ENCODE measurements at regions not wholly inside any gene's neighbourhood (a gene's known extent, or its start where the extent isn't known, plus 50 kb on each side); places are given as distances from the start of the nearest gene placed in this dataset.

DNA sequence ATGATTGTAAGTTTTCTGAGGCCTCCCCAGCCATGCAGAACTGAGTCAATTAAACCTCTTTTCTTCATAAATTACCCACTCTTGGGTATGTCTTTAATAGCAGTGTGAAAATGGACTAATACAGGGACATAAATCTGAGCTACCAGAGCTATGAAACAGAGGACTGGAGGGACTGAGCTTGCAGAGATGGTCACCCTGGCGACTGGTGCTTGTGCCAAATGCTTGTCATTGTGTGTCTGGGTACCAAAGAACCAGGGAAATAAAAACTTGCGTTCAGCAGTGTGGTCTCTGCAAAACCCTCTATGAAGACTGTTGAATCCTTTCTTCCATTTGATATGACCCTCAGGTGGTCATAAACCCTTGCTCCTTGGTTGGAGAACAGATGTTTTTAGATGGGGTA, 105.1 kb upstream of the PRL start:
- no peak for DNase-seq

DNA sequence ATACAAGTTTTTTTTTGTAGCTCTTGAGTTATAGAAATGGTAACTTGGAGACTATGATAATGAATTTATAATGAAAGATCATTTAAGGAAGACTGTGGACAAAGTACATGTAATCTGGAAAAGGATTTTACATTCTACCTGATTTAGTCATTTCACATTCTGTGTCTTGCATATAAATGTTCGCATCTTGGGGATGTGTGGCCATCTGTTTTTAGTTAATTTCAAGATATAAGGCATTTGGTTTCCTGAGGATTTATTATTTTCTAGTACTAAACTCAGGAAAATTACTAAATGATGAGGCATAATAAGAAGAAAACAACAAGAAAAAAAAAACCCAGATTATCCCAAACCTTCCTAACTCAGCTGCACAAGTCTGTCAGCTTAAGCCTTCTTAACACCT, 112.7 kb upstream of the PRL start:
- no peak for DNase-seq

DNA sequence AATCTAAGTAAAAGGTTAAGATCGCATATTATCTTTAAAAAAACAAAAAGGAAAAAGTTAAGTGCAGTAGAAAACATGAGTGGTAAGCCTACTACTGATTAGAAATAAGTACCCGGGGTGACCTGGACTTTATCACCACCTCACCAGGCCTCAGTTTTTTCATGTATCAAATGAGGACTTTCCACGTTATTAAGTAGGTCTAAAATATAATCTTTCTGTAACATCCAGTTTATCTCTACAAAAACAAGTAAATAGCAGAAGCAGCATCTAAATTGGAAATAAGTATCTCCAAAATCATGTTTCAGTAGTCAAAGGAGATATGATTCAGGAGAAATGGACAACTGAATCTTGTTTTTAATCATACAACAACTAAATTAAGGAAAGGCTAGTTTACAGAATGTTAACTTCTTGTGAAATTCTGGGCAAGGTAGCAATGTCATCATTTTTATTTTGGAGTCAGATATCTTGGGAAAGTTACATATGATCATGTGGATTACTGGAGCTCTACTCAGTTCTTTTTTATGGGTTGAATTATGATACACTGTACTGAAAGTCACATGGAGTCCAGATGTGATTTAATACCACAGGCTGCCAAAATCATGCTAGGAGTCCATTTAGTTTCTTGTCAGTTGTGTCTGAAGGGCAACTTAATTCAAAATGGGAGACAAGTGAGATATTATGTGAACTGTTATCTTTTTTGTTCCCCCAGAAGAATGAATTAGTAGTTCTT, 114.7 kb upstream of the PRL start:
- no peak for DNase-seq

DNA sequence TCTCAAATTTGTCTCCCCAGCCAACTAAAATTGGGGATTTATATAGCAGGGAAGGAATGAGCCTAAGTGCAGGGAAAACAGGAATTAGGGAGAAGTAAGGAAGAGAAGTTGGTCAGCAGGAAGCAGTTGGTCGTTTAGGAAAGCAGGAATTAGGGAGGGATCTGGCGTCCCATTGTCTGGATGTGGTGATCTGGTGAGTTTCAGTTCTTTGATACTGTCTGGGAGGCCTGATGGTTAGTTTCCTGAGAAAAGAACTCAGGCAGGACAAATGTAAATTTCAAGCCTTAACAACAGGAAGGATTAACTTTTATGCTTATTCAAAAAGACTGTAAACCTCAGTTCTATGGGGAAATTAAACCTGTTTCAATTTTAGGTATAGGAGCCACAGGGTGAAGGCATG, 116.2 kb upstream of the PRL start:
- DNase-seq, result no peak

DNA sequence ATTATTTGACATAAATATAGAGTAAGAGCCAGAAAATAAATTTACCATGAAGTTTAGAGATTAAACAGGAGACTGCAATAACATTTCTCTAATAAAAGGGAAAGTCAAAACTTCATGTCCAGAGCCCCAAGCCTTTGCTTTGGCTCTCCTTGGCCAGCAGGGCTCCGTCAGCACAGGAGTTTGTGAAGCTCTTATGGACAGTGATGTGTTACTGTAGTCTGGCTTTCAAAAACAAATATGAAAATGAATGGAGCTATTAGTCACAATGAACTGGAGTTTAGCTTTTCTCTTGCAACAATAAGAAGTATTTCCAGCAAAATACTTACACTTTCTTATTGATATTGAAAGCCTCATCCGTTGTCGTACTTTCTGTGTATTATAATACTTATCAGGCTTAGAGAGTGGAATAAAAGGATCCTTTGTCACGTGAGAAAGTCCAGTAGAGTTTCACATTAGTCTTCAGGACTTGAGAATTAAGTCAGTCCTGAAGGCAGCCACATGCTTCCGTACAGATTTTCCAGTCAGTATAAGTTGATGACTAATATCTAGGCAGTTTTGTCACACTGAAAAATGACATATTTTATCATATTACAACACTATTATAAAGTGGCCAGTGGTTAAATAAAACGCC, 117.0 kb upstream of the PRL start:
- DNase-seq, result no peak

DNA sequence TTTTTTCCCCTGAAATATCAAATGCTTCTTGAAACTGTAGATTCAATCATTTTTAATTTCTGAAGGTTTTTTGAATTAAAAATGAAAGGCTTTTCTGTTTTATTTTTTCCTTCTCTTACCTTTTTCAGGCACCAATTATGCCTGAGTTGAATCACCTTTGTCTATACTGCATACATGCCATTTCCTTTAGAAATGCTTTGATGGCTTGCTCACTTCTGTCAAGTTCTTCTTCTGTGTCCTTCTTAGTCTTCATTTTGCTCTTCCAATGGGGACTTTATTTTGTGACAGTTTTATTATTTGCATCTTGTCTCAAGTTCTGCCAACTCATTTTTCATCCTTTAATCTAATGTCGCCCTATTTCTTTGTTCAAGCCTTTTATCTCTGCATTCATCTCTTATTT, 121.9 kb upstream of the PRL start:
- DNase-seq, result no peak

DNA sequence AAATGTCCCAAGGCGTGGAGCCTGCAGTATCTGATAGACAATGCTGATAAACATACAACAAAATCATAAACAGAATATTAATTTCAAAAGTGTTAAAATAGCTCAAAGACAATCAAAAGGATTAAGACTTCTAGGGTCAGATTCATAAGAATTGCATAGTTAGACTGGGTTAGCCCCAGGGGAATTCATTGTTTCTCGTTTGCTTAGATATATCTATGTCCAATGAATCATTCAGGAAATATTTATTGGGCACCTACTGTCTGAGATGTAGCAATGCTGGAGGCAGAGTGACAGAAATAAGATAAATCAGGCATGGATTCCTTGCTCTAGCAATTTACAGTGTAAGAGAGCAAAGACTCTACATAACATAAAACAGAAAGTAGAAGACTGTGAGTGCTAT, 124.4 kb upstream of the PRL start:
- no peak for DNase-seq

DNA sequence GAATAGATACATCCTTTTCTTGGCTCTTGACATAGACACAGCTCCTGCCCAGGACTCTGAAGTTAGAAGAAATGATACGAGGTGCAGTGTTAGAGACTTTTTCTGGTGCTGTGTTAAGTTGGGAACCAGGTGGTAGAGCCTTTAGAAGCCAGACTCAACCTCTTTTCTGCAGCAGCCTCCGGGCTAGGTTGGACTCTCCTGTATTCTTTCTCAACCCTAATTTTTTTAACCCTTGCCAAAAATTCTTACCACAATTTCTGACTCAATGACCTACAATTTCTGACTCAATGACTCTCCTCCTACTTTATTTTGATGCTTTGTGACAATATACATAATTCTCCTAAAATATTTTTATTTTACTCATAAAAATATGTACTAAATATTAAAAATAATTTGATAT, 127.4 kb upstream of the PRL start:
- no peak for DNase-seq

GRCh38 chr6:22432060-22432459, 135.2 kb upstream of the PRL start:
- DNase-seq, result no peak

- DNase-seq, result no peak
These were observed 135.6 kb upstream of the HDGFL1 start for GRCh38 chr6:22433745-22434144.

DNA sequence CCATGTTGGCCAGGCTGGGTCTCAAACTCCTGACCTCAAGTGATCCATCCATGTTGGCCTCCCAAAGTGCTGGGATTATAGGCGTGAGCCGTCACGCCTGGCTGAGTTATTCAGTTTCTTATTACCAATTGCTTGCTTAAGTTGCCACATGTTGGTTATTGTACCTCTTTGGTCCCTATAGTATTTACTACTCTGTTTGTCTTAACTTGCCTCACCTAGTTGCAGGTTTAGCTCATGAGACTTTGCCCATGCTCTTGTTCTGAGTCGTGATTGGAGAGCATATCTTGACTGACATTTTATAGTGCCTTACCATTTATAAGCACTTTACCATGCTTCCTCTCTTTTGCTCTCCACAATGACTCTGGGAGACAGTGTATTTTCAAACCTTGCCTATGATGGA, 134.2 kb upstream of the HDGFL1 start:
- DNase-seq, result no peak

GRCh38 chr6:22436134-22436533, 133.2 kb upstream of the HDGFL1 start:
- no peak for DNase-seq

DNA sequence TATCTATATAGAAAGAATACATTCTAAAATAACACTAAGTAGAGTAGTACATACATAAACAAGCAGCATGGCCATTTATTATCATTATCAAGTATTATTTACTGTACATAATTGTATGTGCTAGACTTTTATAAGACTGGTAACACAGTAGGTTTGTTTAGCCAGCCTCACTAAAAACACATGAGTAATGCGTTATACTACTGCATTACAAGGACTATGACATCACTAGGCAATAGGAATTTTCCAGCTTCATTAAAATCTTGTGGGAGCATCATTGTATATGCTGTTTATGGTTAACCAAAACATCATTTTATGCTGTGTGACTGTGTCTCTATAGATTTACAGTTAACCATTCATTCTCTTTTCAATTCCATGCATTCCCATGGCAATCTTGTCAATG, 131.7 kb upstream of the HDGFL1 start:
- no peak for DNase-seq

DNA sequence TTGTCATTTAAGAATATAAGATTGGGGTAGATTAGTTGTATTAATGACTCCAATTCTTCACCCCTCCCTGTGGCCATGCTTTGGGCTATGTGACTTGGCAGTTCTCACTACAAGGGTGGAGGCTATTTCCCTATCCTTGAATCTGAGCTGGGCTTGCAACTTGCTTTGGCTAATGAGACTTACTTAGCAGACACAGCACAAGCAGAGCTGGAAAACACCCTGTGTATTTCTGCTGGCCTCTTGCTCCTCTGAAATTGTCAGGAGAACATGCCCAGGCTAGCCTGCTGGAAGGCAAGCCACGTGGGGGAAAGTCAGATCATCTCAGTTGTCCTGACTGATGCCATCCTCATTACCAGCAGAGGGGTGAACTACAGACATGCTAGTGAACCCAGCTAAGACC, 126.5 kb upstream of the HDGFL1 start:
- DNase-seq, result no peak

DNA sequence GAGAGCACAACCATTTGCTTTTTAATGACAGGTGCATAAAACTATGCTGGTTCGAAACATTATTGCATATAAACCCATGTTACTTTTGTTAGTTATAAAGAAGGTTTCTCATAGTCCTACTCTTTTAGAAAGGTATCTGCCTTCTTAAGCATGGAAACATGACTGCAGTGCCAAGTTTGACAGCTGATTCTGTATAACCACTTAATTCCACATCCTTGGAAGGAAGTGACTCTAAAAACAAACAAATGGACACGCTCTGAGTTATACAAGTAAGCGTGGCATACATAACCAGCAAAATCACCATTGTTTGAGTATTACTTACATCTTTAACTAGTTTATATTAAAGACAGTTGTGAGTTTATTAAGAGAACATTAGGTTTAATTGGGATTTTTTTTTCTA, 125.0 kb upstream of the HDGFL1 start:
- no peak for DNase-seq

DNA sequence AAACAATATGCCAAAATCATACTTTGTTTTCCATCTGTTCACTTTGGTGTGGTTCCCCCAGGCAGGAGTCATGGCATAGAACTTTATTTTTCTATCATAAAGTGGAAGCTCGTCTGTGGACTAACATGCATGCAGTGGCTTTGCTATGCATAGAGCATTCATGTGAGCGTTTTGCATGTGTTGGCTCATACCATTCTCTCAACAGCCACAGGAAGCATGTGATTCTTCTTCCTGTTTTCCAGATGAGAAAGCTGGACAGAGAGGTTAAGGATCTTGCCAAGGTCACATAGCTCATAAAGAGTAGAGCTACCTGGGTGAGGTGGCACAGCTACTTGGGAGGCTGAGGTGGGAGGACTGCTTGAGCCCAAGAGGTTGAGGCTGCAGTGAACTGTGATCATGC, 123.4 kb upstream of the HDGFL1 start:
- no peak for DNase-seq

DNA sequence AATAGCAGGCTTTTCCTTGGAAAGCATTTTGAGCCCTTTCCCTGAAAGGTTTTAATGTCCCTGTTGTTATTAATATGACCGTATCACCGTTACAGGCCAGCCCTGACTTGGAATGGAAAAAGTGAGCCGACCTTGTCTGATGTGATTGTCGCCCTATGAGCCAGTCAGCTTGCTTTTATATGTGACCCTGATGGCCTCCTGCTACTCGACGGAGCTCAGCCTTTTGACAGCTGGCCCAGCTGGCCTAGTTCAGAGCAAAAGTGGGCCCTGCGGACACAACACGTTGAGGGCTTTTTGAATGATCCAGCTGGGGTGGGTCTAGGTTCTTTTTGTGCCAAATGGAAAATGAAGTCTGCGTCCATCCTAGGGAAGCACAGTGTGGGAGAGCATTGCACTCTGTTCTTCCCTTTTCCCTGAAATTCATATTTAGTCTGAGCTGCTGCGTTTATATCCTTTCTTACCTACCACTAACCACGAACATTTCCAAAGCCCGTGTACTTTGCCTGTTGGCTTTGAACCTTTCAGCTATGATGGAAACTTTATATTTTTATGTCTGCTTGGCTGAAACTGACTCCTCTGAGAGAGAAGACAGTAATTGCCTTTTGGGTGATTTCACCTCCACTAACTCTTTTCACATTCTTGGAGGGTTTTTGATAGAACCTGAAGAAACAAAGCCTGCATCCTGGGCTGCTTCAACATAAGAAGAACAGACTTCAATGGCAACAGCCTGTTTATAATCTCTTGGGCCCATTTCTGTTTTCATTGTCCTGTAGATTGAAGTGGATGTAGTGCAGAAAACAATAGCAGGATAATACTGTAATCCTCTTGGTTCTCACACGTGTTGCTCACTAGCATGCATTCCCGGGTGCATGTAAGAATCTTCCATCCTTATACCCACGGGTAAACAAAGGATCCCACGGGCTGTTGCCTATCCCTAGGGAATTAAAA, 121.8 kb upstream of the HDGFL1 start:
- peak; percentile 36 for DNase-seq

DNA sequence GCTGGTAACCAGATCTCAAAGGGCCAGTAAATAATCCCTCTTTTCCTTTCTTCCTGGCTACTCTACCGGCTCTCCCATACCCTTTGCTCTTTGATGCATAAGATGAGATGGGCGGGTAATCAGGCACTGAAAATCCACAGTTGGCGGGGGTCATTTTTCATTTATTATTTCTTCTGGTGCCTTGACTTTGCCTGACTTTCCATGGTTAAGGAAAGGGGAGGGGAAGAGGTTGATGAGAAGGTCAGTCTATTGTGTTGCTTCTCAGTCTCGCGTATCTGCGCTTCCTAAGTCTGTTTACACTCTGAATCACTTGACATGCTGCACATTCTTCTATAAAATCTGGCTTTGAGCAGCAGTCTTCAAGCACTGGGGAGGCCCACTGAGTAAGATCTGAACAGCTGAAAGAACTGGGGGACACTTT, 121.1 kb upstream of the HDGFL1 start:
- no peak for DNase-seq

GRCh38 chr6:22451962-22452361, 117.4 kb upstream of the HDGFL1 start:
- no peak for DNase-seq

DNA sequence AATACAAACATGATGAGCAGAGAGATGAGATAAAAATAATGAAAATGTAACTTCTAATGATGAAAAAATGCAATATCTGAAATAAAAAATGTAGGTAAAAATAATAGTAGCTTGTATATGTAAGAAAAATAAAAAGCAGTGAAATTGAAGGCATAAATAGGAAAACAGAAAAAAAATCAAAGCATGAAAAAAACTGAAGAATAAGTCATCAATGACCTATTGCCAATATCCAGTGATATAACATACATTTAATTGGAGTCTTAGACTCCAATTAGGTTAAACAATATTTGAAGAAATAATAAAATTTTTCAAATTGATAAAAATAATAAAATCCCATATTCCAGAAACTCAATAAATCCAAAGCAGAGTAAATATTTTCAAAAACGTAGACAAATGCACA, 114.0 kb upstream of the HDGFL1 start:
- no peak for DNase-seq

DNA sequence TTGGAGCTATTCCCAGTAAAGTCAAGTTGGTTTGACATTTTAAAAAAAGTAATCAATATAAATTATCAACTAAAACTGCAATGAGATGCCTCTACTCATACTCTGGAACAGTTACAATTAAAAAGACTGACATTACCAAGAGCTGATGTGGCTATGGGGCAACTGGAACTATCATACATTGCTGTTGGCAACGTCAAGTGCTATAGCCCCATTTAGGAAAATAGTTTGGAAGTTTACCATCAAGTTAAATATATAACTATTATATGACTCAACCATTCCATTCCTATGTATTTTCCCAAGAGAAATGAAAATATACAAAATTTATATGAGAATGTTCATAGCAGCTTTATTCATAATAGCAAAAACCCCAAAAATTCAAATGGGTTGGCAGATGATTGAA, 111.4 kb upstream of the HDGFL1 start:
- DNase-seq, result no peak

- peak; percentile 77 for DNase-seq
These were observed 102.6 kb upstream of the HDGFL1 start for GRCh38 chr6:22466665-22467245.

GRCh38 chr6:22467645-22468044, 101.7 kb upstream of the HDGFL1 start:
- DNase-seq, result no peak

Measured in NCI-H524 treated with DMSO at 0.1 percent for 48 hours (cell line).